HL-60 (cell line): ENCODE measurements at regions not wholly inside any gene's neighbourhood (a gene's known extent, or its start where the extent isn't known, plus 50 kb on each side); places are given as distances from the start of the nearest gene placed in this dataset.

Experiments used
- DNase-seq, 2 experiments: peaks; one replicate each; pipeline ENCODE4 v3.0.0-alpha.2; 2010 to 2020; ENCODE audit warnings: low read depth in 1 of 2, low spot score in 1 of 2
- H3K27ac ChIP-seq: fragments of 250-450 bp; sonication (Bioruptor Pico); replicated peaks from 2 replicates; pipeline ENCODE4 v1.5.1; 2020; ENCODE audit warnings: mild to moderate bottlenecking, moderate library complexity
- H3K27me3 ChIP-seq: fragments of 250-450 bp; sonication (Bioruptor Pico); 2 replicates; pipeline ENCODE4 v1.5.1; 2021; ENCODE audit warnings: mild to moderate bottlenecking, moderate library complexity; ENCODE audit not compliant: insufficient read depth, poor library complexity, severe bottlenecking
- H3K4me3 ChIP-seq: replicated peaks from 2 replicates; pipeline ENCODE4 v1.5.1; 2011; ENCODE audit warnings: mild to moderate bottlenecking, control low read depth, low read length; ENCODE audit not compliant: insufficient read depth
- GABPA ChIP-seq: IDR thresholded peaks from 2 replicates; pipeline ENCODE4 v1.6.1; 2012; ENCODE audit warnings: low read depth
- POLR2AphosphoS5 ChIP-seq: IDR thresholded peaks from 2 replicates; pipeline ENCODE4 v1.6.1; 2012; ENCODE audit warnings: low read depth
- SPI1 ChIP-seq: IDR thresholded peaks from 2 replicates; pipeline ENCODE4 v1.6.1; 2012; ENCODE audit warnings: low read depth, mild to moderate bottlenecking, borderline replicate concordance
- TF ChIP-seq, protein P1 (sequence below): IDR thresholded peaks from 2 replicates; pipeline ENCODE4 v1.6.1; 2012; ENCODE audit warnings: low read depth; ENCODE audit not compliant: insufficient replicate concordance
- TF ChIP-seq, protein P2 (sequence below): IDR thresholded peaks from one replicate; pipeline ENCODE4 v1.5.1; 2011; ENCODE audit warnings: low read length, control low read depth, inconsistent platforms; ENCODE audit not compliant: insufficient read depth

DNA sequence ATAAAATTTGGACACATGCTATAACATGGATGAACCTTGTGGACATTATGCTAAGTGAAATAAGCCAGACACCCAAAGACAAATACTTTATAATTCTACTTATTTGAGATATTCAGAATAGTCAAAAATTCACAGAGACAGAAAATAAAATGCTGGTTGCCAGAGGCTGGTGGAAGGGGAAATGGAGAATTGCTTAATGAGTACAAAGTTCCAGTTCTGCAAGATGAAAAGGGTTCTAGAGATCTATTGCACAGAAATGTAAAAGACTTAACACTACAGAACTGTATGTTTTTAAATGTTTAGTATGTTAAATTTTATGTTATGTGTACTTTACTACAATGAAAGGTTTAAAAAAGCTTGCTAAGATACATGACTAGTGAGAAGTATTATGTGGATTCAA is 344.8 kb downstream of the CNTN3 start:
- Histone ChIP-seq H3K4me3 (no peak overlapping the region), H3K27ac (no peak overlapping the region), H3K27me3 (no peaks in the 10 kb centered on the region)
- DNase-seq: no peak
- TF ChIP-seq SPI1 (no peak), POLR2AphosphoS5 (no peak), GABPA (no peak)
- TF ChIP-seq, protein P1, sequence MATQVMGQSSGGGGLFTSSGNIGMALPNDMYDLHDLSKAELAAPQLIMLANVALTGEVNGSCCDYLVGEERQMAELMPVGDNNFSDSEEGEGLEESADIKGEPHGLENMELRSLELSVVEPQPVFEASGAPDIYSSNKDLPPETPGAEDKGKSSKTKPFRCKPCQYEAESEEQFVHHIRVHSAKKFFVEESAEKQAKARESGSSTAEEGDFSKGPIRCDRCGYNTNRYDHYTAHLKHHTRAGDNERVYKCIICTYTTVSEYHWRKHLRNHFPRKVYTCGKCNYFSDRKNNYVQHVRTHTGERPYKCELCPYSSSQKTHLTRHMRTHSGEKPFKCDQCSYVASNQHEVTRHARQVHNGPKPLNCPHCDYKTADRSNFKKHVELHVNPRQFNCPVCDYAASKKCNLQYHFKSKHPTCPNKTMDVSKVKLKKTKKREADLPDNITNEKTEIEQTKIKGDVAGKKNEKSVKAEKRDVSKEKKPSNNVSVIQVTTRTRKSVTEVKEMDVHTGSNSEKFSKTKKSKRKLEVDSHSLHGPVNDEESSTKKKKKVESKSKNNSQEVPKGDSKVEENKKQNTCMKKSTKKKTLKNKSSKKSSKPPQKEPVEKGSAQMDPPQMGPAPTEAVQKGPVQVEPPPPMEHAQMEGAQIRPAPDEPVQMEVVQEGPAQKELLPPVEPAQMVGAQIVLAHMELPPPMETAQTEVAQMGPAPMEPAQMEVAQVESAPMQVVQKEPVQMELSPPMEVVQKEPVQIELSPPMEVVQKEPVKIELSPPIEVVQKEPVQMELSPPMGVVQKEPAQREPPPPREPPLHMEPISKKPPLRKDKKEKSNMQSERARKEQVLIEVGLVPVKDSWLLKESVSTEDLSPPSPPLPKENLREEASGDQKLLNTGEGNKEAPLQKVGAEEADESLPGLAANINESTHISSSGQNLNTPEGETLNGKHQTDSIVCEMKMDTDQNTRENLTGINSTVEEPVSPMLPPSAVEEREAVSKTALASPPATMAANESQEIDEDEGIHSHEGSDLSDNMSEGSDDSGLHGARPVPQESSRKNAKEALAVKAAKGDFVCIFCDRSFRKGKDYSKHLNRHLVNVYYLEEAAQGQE: no peak
- TF ChIP-seq, protein P2, sequence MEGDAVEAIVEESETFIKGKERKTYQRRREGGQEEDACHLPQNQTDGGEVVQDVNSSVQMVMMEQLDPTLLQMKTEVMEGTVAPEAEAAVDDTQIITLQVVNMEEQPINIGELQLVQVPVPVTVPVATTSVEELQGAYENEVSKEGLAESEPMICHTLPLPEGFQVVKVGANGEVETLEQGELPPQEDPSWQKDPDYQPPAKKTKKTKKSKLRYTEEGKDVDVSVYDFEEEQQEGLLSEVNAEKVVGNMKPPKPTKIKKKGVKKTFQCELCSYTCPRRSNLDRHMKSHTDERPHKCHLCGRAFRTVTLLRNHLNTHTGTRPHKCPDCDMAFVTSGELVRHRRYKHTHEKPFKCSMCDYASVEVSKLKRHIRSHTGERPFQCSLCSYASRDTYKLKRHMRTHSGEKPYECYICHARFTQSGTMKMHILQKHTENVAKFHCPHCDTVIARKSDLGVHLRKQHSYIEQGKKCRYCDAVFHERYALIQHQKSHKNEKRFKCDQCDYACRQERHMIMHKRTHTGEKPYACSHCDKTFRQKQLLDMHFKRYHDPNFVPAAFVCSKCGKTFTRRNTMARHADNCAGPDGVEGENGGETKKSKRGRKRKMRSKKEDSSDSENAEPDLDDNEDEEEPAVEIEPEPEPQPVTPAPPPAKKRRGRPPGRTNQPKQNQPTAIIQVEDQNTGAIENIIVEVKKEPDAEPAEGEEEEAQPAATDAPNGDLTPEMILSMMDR: no peak

DNA sequence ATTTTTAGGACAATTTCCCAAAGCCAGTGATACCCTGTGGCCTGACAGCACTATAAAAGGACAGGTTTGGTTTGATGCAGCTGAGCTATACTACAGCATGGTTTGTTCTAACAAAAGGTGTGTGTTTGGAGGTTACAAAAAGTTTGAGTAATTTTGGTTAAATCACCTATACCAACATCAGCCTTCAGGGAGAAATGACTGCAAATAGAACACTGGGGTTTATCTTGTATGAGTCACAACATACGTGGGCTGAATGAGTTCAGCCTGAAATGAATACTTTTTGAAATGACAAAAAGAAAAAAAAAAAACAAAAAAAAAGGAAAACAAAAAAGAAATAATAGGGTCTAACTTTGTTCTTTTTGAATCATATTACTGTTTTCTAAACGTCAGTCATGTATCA is 345.7 kb downstream of the CNTN3 start:
- TF ChIP-seq GABPA (no peak), SPI1 (no peak), POLR2AphosphoS5 (no peak)
- TF ChIP-seq, protein P2: no peak
- TF ChIP-seq, protein P1: no peak
- Histone ChIP-seq H3K27me3 (no peaks in the 10 kb centered on the region), H3K27ac (no peak overlapping the region), H3K4me3 (no peak overlapping the region)
- DNase-seq: no peak

DNA sequence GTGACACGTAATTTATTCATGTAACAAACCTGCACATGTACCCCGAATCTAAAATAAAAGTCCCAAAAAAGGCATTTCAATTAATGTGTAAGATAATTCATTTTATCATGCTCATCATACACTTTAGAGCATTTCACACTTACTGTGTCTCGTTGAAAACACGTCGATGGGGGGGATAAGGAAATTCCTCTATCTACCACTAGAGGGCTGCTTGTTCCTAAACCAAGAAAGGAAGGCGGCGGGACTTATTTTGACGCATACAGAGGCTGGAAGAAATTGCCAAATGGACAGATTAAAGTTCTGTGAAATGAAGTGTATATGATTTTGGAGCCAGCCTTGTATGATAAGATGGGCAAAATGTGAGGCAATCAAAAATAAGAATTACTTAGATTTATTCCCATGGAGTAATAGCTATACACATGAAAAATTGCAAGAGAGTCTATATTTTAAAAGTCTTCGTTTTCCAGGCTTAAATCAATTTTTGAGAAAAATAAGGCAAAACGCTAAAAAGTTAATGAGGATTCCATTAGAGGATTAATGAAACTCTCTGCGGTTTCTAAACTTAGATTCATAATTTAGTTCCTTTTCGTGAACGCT is 346.8 kb downstream of the CNTN3 start:
- Histone ChIP-seq H3K27me3 (no peaks in the 10 kb centered on the region), H3K4me3 (no peak overlapping the region), H3K27ac (no peak overlapping the region)
- TF ChIP-seq, protein P2: peak; percentile 42
- TF ChIP-seq SPI1: no peak
- peak; percentile 28 to 38 for DNase-seq

DNA sequence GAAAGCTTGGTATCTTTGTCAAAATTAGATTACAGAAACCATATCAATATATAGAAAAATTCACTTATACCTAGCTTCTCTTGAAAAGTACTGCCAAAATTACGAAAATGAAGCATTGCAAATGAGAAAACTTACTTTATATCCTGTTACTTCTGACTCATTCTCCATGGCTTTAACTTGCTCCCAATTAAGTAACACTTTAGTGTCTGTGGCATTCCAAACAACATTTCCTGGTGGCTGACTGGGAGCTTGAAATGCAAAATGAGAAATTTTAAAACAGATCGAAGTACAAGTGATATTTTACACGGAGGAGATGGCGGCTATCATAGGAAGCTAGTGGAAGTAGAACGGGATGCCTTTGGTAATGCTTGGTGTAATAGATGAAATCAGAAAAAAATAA is 347.3 kb downstream of the CNTN3 start:
- no peak for DNase-seq
- no peak overlapping the region for H3K27ac ChIP-seq
- H3K4me3 ChIP-seq: no peak overlapping the region
- no peaks in the 10 kb centered on the region for H3K27me3 ChIP-seq
- no peak for TF ChIP-seq SPI1
- TF ChIP-seq, protein P1: no peak
- TF ChIP-seq GABPA: no peak
- TF ChIP-seq POLR2AphosphoS5: no peak
- TF ChIP-seq, protein P2: no peak
